SH-SY5Y (cell line): ENCODE measurements at regions not wholly inside any gene's neighbourhood (a gene's known extent, or its start where the extent isn't known, plus 50 kb on each side); places are given as distances from the start of the nearest gene placed in this dataset.

Experiments used
- GATA2 ChIP-seq: IDR thresholded peaks from 2 replicates; pipeline ENCODE4 v1.6.1; 2011; ENCODE audit warnings: mild to moderate bottlenecking, low read depth, low read length
- GATA3 ChIP-seq: IDR thresholded peaks from 2 replicates; pipeline ENCODE4 v1.6.1; 2011; ENCODE audit warnings: low read depth, mild to moderate bottlenecking, low read length, moderate library complexity

DNA sequence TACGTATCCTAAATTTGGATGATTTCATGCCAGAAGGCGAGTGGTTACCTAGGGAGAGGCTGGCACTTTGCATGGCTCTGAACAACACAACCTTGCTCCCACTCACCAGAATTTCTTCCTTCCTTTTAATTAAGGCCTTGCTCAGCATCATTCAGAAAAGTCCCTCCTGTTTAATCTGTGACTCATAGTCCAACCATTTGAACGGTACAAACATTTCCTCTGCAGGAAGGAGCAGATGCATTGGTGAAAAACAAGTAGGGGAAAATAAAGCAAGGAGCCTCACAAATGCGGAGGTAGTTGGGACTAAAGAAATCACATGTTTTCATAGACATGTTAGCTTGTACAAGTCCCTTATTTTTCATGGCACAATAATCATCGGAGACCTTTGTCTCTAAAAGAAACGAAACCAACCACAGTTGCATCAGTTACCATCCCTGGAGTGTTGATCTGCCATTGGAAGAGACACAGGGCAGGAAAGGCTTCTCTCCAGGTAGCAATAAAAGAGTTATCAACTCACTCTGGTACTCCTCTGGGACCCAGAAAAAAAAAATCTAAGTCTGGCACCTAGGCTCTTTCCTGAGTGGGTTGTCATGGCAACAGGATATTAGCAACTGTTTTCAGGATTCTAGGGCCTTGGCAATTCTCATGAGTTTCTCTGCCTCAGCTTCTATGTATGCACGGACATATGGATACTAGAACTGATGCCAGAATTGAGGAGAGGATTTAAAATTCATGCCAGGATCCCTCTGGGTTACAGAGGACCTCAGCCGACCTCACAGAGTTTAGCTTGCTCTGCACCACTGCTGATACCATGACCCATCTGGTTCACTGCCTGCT lies 255.4 kb upstream of the ARPP21 start:
- TF ChIP-seq GATA2, result no peak
- no peak for TF ChIP-seq GATA3

DNA sequence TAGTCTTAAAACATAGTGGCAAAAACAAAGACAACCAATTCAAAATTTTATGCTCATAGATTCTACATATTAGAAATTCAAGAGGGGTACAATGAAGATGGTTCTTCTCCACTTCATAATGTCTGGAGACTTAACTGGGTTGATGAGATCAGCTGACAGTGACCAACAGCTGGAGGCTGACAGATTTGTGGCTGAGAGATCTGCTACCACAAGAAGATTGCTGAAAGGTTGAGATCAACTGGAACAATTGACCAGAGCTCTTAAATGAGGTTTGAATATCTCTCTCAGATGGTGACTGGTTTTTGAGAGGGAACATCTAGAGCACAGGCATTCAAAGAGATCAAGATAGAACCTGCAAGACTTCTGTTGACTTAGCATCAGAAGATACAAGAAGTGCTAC lies 254.1 kb upstream of the ARPP21 start:
- TF ChIP-seq GATA2 (no peak), GATA3 (no peak)

DNA sequence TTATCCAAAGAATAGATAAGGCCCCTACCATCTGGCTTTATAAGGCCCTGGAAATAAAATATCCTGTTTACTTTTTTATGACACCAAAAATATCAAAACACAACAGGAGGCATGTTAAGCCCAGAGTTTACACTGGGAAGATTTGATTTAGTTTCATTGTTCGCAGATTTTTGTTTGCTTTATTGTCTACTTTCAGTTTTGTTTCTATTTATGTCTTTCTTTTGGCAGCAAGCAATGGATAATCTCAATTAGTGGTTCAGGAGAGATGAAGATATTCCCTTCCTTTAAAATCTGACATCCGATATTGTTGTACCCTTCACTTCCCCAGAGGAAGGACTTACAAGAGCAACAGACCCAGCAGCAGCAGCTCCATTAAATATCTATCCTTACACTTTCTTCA lies 249.4 kb upstream of the ARPP21 start:
- TF ChIP-seq GATA3 (no peak), GATA2 (no peak)

DNA sequence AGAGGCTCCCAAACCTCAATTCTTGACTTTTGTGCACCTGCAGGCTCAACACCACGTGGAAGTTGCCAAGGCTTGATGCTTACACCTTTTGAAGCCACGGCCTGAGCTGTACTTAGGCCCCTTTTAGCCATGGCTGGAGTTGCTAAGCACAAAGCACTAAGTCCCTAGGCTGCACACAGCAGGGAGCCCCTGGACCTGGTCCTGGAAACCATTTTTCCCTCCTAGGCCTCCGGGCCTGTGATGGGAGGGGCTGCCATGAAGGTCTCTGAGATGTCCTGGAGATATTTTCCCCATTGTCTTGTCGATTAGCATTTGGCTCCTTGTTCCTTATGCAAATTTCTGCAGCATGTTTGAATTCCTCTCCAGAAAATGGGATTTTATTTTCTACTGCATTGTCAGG lies 247.1 kb upstream of the ARPP21 start:
- TF ChIP-seq GATA2, result no peak
- TF ChIP-seq GATA3, result no peak

DNA sequence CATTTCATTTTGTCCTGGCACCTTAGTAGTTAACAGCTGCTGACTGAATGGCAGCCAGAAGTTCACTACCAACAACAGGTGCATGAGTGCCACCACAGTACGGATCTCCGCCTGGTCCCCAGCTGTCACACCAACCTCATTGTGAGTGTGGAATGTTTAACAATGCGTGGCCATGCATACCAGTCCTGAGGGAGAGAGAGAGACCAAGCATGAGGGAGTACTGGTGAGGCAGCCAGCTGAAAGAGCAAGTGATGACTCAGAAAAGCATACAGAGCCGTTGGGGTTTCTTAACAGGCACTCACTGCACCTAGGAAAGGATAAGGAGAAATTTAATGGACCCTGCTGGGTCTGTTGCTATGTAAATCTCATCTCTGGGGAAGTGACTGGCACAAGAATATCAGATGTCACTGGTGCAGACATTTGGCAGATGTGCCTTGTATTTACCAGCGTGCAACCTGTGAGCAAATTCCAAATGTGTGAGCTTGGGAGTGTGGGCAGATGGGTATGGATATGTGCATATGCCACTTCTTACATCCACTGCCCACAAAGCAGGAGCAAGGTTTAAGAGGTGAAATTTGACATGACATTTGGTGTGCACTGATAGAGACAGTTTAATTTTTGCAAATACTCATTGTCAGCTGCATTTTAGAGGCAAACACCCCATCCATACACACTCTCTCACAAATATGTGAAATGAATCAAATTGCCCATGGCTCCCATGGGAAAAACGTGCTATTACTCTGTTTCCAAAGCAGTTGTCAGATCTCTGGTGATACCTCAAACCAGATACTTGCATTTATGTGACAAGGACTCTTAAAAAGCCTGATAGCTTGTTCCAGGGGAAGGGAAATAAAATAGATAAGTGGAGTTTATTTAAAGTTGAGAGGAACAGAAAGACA lies 245.2 kb upstream of the ARPP21 start:
- TF ChIP-seq GATA3 (no peak), GATA2 (no peak)

DNA sequence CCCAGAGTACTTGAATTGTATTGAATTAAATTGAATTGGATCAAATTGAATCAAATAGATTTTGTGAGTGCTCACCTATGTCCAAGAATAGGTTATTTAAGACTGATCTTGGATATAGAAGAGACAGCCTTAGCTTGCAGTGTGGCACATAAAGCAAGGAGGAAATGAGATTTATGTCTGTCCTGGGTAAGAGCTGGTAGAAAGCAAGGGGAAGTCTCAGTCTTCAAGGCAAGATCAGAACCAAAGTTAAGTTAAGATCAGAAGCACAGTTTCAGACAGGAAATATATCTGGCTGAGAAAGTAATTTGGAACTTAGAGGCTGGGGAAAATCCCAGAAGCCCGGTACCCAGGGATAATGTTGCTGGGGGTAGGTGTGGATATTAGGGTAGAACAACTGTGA lies 244.4 kb upstream of the ARPP21 start:
- TF ChIP-seq GATA2, result no peak
- no peak for TF ChIP-seq GATA3

DNA sequence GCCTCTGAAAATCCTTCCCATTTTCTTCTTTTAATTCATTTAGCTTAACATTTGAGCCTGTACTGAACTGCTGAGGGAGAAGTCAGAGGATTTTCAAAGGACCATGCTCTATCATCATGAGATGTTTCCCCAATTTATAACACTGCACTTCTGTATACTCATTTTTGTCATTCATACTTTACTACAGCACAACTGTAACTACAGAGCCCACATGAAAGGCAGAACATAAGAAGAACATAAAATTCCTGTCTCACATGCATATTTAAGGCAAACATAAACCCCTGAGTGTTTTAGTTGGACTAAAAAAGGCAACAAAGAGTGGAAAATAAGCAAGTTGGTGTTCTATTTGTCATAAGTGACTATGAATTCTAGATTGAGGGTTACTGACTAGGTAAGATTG lies 237.7 kb upstream of the ARPP21 start:
- no peak for TF ChIP-seq GATA2
- no peak for TF ChIP-seq GATA3

DNA sequence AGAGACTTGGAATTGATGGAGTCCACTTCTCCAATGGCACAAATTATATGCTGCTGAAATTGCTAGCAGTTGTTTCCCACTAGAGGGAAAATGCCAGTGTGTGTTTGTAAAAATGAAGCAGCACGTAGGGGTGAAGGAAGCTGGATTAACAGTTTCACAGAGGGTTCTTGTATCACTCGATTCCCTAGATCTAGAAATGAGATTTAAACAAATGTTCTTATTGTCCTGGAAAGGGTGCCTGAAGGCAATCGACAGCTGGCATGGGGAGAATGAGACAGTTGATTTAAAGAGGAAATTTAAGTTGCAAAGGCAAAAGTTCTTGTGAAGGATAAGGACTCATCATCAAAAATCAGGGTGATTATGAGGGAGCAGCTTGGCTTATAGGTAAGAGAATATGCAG lies 234.8 kb upstream of the ARPP21 start:
- TF ChIP-seq GATA3 (no peak), GATA2 (no peak)

DNA sequence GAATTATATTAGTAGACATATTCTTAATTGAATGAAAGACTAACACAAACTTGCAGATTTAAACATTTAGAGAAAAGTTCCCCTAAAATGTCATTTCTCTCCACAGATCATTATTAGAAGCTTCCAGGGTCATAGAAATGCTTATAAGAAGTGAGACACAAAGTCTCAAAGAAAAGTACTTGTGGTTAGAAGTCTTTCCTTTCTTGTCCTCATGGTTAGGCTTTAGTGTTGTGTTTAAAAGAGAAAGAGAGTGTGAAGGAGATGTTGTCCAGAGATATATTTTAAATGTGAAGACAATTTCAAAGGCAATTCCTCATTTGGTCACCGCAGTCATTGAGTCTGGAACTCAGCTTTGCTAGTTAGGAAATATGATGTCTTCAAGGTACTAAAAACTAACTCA lies 230.4 kb upstream of the ARPP21 start:
- no peak for TF ChIP-seq GATA2
- TF ChIP-seq GATA3, result no peak

DNA sequence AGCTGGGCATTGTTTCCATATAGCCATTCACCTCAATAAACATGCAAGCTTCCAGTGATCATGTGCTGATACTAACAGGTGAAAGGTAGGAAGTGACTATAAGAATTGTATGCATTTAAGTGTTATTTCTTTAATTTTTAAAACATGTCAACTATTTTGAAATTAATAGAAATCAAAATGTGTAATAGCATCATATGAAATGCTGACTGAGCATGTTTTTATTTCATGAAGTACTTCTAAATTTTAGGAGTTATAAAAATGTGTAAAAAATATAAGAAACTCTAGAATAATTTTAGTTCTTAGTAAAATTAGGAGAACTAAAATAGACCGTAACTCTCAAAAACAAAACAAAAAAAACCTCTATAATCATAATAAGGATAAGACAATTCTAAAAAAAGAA lies 229.3 kb upstream of the ARPP21 start:
- no peak for TF ChIP-seq GATA3
- TF ChIP-seq GATA2, result no peak

DNA sequence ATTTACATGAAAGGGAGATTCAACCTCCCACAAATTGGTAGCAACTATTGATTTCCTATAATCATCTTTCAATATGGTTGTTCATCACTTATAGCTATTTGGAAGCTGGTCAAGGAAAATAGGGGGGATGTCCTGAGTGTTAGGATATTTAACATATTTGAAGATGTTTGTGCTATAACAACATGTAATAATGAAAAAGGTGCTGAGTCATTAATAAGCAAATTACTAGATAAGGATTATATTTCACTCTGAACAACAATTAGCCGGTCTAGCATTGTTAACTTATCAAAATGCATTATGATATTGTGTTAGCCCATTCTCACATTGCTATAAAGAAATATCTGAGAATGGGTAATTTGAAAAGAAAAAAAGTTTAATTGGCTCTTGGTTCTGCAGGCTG lies 225.8 kb upstream of the ARPP21 start:
- no peak for TF ChIP-seq GATA2
- TF ChIP-seq GATA3, result no peak

DNA sequence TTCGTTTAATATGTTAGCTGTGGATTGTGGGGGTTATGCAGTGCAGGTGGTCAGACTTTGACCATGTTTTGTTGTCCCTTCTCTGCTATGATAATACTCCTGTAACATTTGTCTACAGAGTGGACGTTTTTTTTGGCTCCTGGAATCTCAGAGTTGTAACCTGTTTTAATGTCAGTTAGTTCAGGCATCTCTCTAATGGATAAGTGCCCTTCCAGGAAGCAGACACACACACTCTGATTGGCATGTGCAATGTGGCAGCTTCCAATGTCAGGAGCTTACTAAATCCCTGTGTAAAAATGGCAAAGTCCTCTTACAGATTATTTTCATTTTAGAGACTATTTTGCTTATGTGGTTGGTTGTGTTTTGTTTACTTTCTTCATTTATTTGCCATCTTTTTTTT lies 222.2 kb upstream of the ARPP21 start:
- TF ChIP-seq GATA2, result no peak
- no peak for TF ChIP-seq GATA3

DNA sequence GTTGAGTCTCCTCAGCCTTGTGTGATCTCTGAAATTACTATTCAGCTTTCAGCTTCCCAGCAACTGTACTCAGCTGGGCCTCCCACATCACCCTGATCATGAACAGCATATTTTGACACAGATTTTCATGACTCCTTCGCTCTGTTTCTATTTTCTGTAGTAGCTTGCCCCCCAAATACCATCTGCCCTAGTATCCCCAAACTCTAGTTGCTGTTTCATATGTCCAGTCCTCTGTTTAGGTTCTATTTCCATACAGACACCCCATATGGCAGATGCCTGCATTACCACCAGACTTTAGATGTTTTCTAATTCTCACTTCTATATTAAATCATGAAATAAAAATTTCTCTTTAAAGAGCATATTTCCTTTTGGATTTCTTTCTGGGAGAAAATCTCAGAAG lies 217.2 kb upstream of the ARPP21 start:
- TF ChIP-seq GATA3, result no peak
- no peak for TF ChIP-seq GATA2

DNA sequence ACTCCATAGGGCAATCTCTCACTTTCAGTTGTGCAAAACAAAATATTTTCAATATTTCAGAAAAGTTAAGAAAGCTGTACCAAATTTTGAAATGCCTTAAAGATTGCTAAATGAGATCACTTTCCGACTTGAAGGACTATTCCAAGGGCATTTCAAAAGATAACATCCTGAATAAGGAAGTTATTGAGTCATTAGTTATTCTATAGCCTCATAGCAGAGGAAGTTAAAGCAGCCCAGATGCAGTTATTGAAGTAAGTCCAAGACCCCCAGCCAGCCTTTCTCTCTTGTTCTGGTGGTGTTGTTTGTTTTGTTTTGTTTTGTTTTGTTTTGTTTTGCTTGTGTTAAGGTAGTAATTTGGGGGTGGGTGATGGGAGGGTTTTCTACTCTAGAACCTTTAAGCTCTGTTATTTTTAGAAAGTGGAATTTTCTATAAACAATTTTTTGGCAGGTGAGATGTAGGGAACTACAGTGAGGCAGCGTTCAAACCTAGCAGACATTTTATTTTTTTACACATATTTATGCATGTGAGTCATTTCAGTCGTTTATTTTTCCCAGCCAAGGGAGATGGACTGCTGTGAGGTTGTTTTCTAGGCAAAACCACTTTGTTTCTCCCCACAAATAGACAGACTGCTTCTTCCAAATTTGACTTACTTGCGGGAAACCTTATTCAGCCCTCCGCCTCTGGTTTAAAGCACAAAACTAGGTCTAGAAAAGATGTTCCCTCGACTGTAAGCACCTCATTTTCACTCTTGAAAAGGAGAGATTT lies 216.3 kb upstream of the ARPP21 start:
- TF ChIP-seq GATA3, result no peak
- TF ChIP-seq GATA2, result no peak

DNA sequence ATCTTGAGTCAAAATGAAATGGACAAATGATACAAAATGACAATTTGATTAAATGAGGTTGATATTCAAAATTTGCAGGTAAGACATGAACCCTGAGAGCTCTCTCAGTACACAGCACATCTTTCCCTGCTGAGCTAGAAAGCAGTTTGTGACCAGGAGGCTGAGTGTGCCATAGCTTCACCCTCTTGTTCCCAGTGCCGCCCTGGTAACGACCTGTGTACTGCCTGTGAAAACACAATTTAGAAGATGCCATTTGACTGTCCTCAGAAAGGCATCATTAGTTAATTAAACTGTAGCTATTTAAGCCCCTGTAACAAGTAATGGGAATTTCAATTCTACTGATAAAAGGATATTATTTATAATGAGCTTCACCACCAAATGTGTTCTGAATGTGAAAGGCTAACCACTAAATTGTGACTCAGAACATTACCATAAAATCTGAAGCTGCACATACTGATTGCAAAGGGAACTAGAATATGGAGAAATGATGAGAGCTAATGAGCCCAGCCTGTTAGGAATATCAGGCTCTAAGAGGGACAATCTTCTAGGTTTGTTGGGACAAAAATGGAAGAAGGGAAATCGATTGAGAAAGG lies 212.9 kb upstream of the ARPP21 start:
- no peak for TF ChIP-seq GATA3
- no peak for TF ChIP-seq GATA2
